OCI-M2 (cell line): ENCODE measurements at regions not wholly inside any gene's neighbourhood (a gene's known extent, or its start where the extent isn't known, plus 50 kb on each side); places are given as distances from the start of the nearest gene placed in this dataset.

ENCODE experiments used
- DNase-seq: peaks from one replicate; lab custom pipeline; 2025; ENCODE audit not compliant: unreplicated experiment; lab: John Stamatoyannopoulos, UW

- no peak for DNase-seq
These were observed 227.6 kb upstream of the CHRNA7 start for GRCh38 chr15:31802761-31803160.

DNA sequence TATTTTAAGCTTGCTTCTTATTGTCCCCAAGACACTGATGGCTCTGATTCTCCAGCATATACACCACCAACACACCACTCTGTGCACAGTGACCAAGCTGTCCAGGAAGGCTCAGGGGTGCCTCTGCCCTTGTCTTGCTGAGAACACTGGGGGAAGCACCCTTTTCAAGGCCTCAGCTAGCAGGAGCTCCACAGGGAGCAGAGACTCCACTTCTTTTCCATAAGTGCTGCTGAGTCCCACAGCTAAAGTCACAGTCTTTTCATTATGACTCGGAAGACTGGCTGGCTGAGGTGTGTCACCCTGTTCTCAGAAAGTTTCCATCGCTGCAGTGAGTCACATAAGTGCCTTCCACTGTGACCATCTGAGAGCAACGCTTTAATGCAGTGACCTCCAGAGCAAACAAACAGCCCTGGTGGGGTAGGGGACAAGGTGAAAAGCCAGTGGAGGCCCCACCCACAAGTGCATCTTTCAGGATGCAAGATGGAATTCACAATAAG lies 226.9 kb upstream of the CHRNA7 start:
- no peak for DNase-seq

DNA sequence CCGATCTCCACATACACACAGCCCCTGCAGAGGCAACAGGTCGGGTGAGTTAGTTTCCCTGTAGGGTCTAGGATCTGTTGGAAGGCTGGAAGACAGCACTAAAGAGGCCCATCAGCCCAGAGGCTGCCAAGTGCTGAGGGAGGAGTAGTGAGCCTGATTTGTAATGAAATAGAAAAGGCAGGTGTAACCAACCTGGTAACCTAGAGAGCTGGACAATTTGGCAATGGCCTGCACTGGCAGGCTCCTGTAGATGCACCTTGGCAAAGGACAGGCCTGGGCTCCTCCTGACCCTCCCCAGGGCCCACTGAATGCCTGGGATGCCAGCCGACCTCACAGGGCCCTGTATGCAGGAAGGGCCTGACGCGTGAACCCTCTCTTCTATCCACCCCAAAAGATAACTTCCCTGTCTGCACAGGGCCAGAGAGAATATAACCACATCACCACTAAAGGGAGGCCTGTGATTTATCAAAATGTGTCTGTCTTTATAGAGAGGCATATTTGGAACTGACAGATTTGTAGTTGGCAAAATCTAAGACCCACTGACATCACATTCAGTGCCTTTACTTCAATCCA lies 225.1 kb upstream of the CHRNA7 start:
- DNase-seq = no peak

GRCh38 chr15:31806106-31806505 lies 224.2 kb upstream of the CHRNA7 start:
- DNase-seq = no peak

DNA sequence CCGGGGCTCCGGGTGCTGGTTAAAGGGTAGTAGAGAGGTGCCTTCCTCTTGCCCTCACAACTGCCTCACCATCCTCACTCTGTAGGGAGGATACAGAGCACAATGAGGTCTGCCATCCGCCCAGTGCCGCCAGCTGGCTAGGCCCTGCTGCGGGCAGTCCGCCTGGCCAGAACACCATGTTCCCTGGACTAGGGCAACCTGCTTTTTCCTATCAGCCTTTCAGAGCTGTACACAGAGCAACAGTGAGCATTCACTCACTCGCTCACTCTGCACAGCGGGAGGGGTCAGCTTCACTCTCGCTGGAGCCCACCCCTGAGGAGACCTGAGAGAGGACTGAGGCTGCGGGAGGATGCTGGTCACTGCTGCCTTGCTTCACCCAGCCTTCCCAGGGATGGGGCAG lies 218.7 kb upstream of the CHRNA7 start:
- DNase-seq = no peak

DNA sequence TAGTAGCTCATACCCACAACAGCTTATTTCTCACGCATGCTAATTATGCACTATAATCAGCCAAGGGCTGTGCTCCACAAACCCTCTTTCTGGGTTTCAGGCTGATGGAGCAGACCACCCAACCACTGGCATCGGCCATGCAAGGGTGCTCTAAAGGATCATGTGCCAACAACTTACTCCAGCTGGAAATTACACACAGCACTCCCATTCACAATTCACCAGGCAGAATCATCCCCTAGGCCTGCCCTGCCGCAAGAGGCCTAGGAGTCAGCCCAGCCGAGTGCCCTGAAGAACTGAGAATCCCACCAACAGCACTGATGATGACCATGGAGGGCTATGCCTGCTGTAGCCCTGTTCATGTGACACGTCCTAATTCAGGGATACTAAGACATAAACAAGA lies 216.2 kb upstream of the CHRNA7 start:
- no peak for DNase-seq

GRCh38 chr15:31815411-31816155 lies 214.7 kb upstream of the CHRNA7 start:
- no peak for DNase-seq

DNA sequence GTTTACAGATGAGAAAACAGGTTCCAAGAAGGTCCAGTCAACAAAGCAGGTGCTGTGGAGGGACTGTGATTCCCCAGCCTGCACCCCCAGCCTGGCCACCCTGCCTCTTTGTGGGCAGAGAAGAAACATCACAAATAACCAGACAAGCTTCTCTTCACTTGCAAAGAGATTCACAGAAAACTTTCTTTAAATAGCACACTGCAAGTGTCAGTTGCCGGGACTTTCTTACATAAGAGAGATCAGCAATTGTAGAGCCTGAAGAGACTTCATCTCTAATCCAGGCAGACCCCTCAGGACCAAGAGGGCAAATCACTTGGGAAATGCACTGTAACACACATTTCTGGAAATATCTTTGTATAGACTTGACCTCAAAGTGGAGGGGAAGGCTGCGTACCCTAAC lies 207.9 kb upstream of the CHRNA7 start:
- DNase-seq = no peak

- DNase-seq = no peak
These were observed 206.3 kb upstream of the CHRNA7 start for GRCh38 chr15:31824024-31824423.

DNA sequence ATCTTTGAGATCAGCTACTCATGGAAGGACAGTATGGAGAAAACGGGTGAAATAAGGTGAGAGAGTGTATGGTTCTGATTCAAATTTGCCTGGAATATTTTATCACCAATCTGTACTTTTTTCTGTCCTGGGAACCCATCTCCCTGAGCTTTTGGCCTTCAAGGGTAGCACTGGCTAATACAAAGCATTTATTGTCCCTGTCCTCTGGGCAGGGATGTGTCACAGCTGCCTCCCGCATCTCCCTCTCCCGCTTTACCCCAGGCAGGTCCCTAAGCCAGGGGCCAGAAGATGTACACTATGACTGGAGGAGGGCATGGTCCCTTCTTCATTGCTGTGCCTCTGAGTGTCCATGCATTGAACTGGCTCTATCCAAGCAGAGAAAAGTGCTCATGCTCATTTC lies 201.7 kb upstream of the CHRNA7 start:
- no peak for DNase-seq

GRCh38 chr15:31830591-31830990 lies 199.7 kb upstream of the CHRNA7 start:
- no peak for DNase-seq

- no peak for DNase-seq
These were observed 198.7 kb upstream of the CHRNA7 start for GRCh38 chr15:31831596-31831995.

DNA sequence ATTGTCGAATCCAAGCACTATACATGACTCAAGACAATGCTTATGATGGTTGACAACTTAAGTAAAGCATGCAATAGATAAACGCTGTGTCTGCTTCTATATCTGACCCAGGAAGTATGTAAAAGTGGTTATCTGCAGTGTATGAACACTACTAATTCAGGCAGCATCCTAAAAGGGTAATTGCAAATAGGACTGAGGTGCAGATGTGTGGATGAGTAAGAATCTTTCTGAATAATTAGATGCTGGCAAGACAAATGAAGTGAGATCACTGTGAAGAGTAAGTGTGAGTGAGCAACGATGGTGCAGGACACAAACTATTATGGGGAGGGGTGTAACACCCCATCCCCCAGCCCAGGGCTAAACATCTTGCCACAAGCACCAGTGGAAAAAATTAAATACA lies 195.7 kb upstream of the CHRNA7 start:
- no peak for DNase-seq

GRCh38 chr15:31839388-31839787 lies 190.9 kb upstream of the CHRNA7 start:
- no peak for DNase-seq

DNA sequence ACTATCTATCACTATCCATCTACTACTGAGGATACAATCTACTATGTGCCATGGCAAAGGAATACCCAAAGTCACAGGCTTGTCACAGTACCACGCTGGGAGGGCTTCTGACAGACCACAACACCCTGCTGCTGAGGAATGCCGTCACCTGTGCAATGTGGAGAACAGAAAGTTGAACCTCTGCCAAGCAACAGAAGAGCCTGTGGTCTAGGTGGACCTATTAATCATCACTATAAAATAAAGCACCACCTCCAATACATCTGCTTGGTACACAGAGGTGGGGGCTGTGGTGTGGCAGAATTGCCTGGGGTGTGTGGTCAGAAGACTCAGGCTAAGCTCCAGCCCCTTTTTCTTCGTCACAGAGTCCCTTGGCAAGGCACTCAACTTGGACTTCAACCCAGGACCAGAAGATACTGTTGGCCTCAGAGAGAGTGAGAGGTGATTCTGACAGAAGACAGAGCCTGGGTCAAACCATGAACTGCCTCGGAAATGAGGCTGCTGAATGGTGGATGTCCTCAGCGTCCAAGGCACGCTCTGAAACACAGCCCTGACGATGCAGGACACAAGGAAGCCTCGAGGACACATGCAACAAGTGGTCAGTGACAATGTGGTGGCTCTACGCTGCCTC lies 189.4 kb upstream of the CHRNA7 start:
- DNase-seq = no peak

- DNase-seq = no peak
These were observed 187.7 kb upstream of the CHRNA7 start for GRCh38 chr15:31842532-31843195.

DNA sequence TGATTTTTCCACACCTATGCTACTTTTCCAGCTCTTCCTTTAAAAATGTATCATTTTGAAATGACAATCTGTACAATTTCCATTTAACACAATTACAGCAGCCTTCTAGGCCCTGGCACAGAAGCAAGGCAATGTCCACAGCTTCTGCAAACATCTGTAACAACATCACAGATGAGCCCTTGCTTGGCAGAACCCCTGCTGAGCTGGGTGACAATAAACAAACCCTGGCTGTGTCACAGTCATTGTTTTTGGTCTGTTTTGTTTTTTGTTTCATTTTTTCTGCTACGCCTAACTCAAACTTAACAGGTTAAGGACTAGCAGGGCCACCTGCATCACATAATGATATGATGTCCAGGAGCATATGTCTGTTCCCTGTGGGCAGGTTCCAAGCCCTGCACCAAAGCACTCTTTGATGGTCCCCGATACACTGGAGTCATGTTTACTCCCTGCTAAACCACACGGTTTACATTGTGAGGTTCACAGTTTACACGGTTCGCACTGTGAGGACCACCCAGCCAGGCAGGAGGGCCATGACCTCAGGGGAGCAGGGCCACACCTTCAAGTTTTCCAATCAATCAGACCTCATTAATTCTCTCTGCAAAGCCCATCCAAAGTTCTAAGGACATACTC lies 186.8 kb upstream of the CHRNA7 start:
- DNase-seq = no peak

DNA sequence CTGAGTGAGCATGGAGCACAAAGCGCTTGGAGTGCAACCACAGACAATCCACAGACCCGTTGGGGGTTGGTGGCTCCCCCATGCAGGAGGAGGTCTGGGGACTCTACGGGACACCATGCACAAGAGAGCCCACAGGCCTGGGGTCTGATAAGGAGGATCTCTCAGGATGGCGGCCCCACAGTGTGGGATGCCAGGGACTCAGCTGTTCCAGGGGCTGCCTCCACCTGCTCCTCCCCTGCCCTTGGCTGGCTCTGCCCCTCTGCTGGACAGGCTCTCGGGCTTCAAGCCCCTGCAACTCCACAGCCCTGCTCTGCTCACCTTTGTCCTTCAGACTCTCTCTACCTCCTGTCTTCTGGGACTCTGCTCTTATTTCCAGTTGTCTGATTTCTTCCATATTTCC lies 184.5 kb upstream of the CHRNA7 start:
- DNase-seq = no peak

GRCh38 chr15:31847961-31848360 lies 182.4 kb upstream of the CHRNA7 start:
- DNase-seq = no peak

GRCh38 chr15:31848621-31849020 lies 181.7 kb upstream of the CHRNA7 start:
- no peak for DNase-seq
